ENCODE measurements at regions not wholly inside any gene's neighbourhood (a gene's known extent, or its start where the extent isn't known, plus 50 kb on each side); places are given as distances from the start of the nearest gene placed in this dataset.

- no peak overlapping the region for H3K27ac ChIP-seq
- no peaks in the 10 kb centered on the region for H3K4me1 ChIP-seq
- H3K9ac ChIP-seq (ENCODE audit: low read depth in 2 of 2, low read length in 2 of 2), result no peak overlapping the region
- no peak for DNase-seq
- no peaks in the 10 kb centered on the region for H3K36me3 ChIP-seq
- intact Hi-C loops (cut with DNase I), result no loop called here
- no peaks in the 10 kb centered on the region for H3K27me3 ChIP-seq
- H3K4me3 ChIP-seq, result no peak overlapping the region
- no peaks in the 10 kb centered on the region for H3K9me3 ChIP-seq
- no peak for TF ChIP-seq CTCF (IDR thresholded peaks at IDR 0.05)
These were observed 323.8 kb downstream of the PSAT1 start for GRCh38 chr9:78620764-78621163.

- no peak for TF ChIP-seq CTCF (IDR thresholded peaks at IDR 0.05)
- H3K4me1 ChIP-seq, result no peaks in the 10 kb centered on the region
- no peak for DNase-seq
- H3K36me3 ChIP-seq, result no peaks in the 10 kb centered on the region
- no peak overlapping the region for H3K9ac ChIP-seq (ENCODE audit: low read depth in 2 of 2, low read length in 2 of 2)
- no peaks in the 10 kb centered on the region for H3K9me3 ChIP-seq
- no peak overlapping the region for H3K27ac ChIP-seq
- H3K27me3 ChIP-seq, result no peaks in the 10 kb centered on the region
- intact Hi-C loops (cut with DNase I), result no loop called here
- H3K4me3 ChIP-seq, result no peak overlapping the region
These were observed 325.2 kb downstream of the PSAT1 start for GRCh38 chr9:78622126-78622525.

GRCh38 chr9:78626971-78627370 is 330.0 kb downstream of the PSAT1 start:
- no peak overlapping the region for H3K9ac ChIP-seq (ENCODE audit: low read depth in 2 of 2, low read length in 2 of 2)
- H3K27ac ChIP-seq, result no peak overlapping the region
- no peak overlapping the region for H3K4me3 ChIP-seq
- no peaks in the 10 kb centered on the region for H3K27me3 ChIP-seq
- no peak for TF ChIP-seq CTCF (IDR thresholded peaks at IDR 0.05)
- H3K9me3 ChIP-seq, result no peaks in the 10 kb centered on the region
- DNase-seq, result no peak
- no peaks in the 10 kb centered on the region for H3K4me1 ChIP-seq
- intact Hi-C loops (cut with DNase I), result no loop called here
- no peaks in the 10 kb centered on the region for H3K36me3 ChIP-seq

GRCh38 chr9:78630966-78631365 is 334.0 kb downstream of the PSAT1 start:
- DNase-seq, result no peak
- Histone ChIP-seq H3K27ac (no peak overlapping the region), H3K9me3 (no peaks in the 10 kb centered on the region), H3K27me3 (no peaks in the 10 kb centered on the region), H3K9ac (ENCODE audit: low read depth in 2 of 2, low read length in 2 of 2) (no peak overlapping the region), H3K4me3 (no peak overlapping the region), H3K36me3 (no peaks in the 10 kb centered on the region), H3K4me1 (no peaks in the 10 kb centered on the region)
- TF ChIP-seq CTCF (IDR thresholded peaks at IDR 0.05), result no peak
- intact Hi-C loops (cut with DNase I), result no loop called here

- no peaks in the 10 kb centered on the region for H3K9me3 ChIP-seq
- H3K4me1 ChIP-seq, result no peaks in the 10 kb centered on the region
- H3K36me3 ChIP-seq, result no peaks in the 10 kb centered on the region
- no peak overlapping the region for H3K27ac ChIP-seq
- no peak overlapping the region for H3K4me3 ChIP-seq
- no peaks in the 10 kb centered on the region for H3K27me3 ChIP-seq
- H3K9ac ChIP-seq (ENCODE audit: low read depth in 2 of 2, low read length in 2 of 2), result no peak overlapping the region
- DNase-seq, result no peak
- intact Hi-C loops (cut with DNase I), result no loop called here
- no peak for TF ChIP-seq CTCF (IDR thresholded peaks at IDR 0.05)
These were observed 343.8 kb downstream of the PSAT1 start for GRCh38 chr9:78640728-78641127.

GRCh38 chr9:78644359-78644758 is 347.4 kb downstream of the PSAT1 start:
- Histone ChIP-seq H3K4me3 (no peak overlapping the region), H3K27me3 (no peaks in the 10 kb centered on the region), H3K9me3 (no peaks in the 10 kb centered on the region), H3K4me1 (no peaks in the 10 kb centered on the region), H3K9ac (ENCODE audit: low read depth in 2 of 2, low read length in 2 of 2) (no peak overlapping the region), H3K27ac (no peak overlapping the region), H3K36me3 (no peaks in the 10 kb centered on the region)
- DNase-seq, result no peak
- intact Hi-C loops (cut with DNase I), result no loop called here
- TF ChIP-seq CTCF (IDR thresholded peaks at IDR 0.05), result no peak

Measured in colonic mucosa (tissue), 4 donors.